ENCODE measurements at regions not wholly inside any gene's neighbourhood (a gene's known extent, or its start where the extent isn't known, plus 50 kb on each side); places are given as distances from the start of the nearest gene placed in this dataset.

DNA sequence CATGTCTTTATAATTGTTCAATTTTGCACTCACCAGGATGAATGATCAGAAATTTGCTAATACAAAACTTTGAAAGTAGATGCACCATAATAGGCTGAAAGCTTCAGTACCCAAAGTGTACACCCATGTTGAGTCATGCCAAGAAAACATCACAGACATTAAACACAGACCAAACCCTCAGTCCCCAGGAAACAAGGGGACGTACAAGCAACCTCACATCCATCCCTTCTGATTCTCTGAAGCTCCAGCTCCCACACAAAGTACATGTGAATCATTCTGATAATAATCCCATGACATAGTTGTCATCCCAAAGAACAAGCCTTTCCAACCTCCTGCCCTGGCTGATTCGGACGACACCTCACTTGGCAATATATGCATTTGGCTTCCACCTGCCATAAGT lies 183.8 kb downstream of the SNX19 start:
- no peak for TF ChIP-seq SPI1 (IDR thresholded peaks at IDR 0.05; ENCODE audit: borderline replicate concordance, low read depth)
- TF ChIP-seq, protein P1, sequence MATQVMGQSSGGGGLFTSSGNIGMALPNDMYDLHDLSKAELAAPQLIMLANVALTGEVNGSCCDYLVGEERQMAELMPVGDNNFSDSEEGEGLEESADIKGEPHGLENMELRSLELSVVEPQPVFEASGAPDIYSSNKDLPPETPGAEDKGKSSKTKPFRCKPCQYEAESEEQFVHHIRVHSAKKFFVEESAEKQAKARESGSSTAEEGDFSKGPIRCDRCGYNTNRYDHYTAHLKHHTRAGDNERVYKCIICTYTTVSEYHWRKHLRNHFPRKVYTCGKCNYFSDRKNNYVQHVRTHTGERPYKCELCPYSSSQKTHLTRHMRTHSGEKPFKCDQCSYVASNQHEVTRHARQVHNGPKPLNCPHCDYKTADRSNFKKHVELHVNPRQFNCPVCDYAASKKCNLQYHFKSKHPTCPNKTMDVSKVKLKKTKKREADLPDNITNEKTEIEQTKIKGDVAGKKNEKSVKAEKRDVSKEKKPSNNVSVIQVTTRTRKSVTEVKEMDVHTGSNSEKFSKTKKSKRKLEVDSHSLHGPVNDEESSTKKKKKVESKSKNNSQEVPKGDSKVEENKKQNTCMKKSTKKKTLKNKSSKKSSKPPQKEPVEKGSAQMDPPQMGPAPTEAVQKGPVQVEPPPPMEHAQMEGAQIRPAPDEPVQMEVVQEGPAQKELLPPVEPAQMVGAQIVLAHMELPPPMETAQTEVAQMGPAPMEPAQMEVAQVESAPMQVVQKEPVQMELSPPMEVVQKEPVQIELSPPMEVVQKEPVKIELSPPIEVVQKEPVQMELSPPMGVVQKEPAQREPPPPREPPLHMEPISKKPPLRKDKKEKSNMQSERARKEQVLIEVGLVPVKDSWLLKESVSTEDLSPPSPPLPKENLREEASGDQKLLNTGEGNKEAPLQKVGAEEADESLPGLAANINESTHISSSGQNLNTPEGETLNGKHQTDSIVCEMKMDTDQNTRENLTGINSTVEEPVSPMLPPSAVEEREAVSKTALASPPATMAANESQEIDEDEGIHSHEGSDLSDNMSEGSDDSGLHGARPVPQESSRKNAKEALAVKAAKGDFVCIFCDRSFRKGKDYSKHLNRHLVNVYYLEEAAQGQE (IDR thresholded peaks at IDR 0.05; ENCODE audit: insufficient replicate concordance, low read depth) = no peak
- TF ChIP-seq POLR2AphosphoS5 (IDR thresholded peaks at IDR 0.05; ENCODE audit: low read depth) = no peak
- TF ChIP-seq, protein P2, sequence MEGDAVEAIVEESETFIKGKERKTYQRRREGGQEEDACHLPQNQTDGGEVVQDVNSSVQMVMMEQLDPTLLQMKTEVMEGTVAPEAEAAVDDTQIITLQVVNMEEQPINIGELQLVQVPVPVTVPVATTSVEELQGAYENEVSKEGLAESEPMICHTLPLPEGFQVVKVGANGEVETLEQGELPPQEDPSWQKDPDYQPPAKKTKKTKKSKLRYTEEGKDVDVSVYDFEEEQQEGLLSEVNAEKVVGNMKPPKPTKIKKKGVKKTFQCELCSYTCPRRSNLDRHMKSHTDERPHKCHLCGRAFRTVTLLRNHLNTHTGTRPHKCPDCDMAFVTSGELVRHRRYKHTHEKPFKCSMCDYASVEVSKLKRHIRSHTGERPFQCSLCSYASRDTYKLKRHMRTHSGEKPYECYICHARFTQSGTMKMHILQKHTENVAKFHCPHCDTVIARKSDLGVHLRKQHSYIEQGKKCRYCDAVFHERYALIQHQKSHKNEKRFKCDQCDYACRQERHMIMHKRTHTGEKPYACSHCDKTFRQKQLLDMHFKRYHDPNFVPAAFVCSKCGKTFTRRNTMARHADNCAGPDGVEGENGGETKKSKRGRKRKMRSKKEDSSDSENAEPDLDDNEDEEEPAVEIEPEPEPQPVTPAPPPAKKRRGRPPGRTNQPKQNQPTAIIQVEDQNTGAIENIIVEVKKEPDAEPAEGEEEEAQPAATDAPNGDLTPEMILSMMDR (IDR thresholded peaks at IDR 0.05; ENCODE audit: insufficient read depth, low read length) = no peak
- no peak for TF ChIP-seq GABPA (IDR thresholded peaks at IDR 0.05; ENCODE audit: low read depth)
- no peaks in the 10 kb centered on the region for H3K27me3 ChIP-seq (ENCODE audit: insufficient read depth, poor library complexity, severe bottlenecking)
- H3K4me3 ChIP-seq (replicated peaks; ENCODE audit: insufficient read depth, low read length) = no peak overlapping the region
- no peak overlapping the region for H3K27ac ChIP-seq (replicated peaks)
- DNase-seq (ENCODE audit: low read depth in 1 of 2, low spot score in 1 of 2) = no peak

DNA sequence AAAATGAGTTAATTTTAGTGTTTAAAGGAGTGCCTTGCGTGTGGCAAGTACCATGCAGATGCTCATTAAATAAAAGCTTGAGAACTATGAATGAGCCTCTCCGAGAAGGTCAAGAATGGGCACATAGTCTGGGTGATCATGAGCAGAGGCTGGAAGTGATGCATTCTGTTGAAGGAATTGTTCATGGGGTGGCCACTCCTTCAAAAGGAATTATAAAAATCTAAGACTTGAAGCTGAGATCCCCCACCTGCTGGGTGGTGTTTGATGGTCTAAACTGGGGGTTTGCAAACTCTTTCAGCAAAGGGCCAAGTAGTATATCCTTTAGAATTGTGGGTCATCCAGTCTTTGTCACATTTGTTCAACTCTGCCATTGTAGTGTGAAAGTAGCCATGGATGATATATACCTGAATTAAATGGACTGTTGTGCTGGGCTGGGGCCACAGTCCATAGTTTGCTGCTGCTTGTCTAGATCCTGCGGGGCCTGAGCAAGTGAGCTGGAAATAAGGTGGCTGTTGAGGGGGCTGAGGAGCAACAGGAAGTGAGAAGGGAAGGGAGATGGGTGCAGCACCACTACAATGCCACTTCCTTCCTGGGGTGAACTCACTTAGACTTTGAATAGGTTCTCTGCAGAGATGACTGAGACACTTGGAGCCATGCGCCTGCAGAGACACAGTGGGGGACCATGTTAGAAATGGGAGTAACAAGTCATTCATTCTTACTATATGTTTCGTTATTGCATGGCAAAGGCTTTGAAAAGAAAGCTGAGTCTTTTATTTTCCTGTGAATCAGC lies 179.0 kb downstream of the SNX19 start:
- no peaks in the 10 kb centered on the region for H3K27me3 ChIP-seq (ENCODE audit: insufficient read depth, poor library complexity, severe bottlenecking)
- TF ChIP-seq GABPA (IDR thresholded peaks at IDR 0.05; ENCODE audit: low read depth) (no peak), POLR2AphosphoS5 (IDR thresholded peaks at IDR 0.05; ENCODE audit: low read depth) (no peak), SPI1 (IDR thresholded peaks at IDR 0.05; ENCODE audit: borderline replicate concordance, low read depth) (no peak)
- TF ChIP-seq, protein P2 (IDR thresholded peaks at IDR 0.05; ENCODE audit: insufficient read depth, low read length) = no peak
- TF ChIP-seq, protein P1 (IDR thresholded peaks at IDR 0.05; ENCODE audit: insufficient replicate concordance, low read depth) = no peak
- no peak for DNase-seq (ENCODE audit: low read depth in 1 of 2, low spot score in 1 of 2)
- H3K27ac ChIP-seq (replicated peaks) = no peak overlapping the region
- H3K4me3 ChIP-seq (replicated peaks; ENCODE audit: insufficient read depth, low read length) = no peak overlapping the region

DNA sequence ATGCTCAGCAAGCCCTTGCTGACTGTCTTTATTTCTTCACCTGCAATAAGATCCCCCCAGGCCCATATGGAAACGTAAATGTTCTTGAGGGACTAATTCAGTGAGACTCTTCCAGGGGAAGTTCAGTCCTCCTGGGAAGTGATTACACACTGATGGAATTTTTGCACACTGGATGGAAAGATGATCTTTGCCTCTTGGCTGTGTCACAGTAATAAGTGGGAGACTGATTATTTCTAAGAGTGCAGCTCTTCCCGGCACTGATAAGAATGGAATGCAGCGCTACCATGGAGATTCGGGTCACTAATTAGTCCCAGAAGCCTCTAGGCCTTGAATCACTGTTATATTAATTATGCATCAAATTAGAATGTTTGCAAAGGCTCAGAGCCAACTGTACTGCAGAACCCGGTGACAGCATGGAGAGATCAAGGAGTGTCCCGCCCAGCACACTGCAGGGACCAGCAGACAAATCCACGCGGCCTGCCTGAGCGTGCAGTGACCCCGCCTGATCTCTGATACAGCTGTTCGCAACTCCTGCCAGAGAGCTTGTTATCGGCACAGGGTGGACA lies 178.3 kb downstream of the SNX19 start:
- Histone ChIP-seq H3K4me3 (replicated peaks; ENCODE audit: insufficient read depth, low read length) (no peak overlapping the region), H3K27ac (replicated peaks) (no peak overlapping the region), H3K27me3 (ENCODE audit: insufficient read depth, poor library complexity, severe bottlenecking) (no peaks in the 10 kb centered on the region)
- DNase-seq (ENCODE audit: low read depth in 1 of 2, low spot score in 1 of 2) = no peak
- TF ChIP-seq, protein P1 (IDR thresholded peaks at IDR 0.05; ENCODE audit: insufficient replicate concordance, low read depth) = no peak
